ENCODE measurements at regions not wholly inside any gene's neighbourhood (a gene's known extent, or its start where the extent isn't known, plus 50 kb on each side); places are given as distances from the start of the nearest gene placed in this dataset.

DNA sequence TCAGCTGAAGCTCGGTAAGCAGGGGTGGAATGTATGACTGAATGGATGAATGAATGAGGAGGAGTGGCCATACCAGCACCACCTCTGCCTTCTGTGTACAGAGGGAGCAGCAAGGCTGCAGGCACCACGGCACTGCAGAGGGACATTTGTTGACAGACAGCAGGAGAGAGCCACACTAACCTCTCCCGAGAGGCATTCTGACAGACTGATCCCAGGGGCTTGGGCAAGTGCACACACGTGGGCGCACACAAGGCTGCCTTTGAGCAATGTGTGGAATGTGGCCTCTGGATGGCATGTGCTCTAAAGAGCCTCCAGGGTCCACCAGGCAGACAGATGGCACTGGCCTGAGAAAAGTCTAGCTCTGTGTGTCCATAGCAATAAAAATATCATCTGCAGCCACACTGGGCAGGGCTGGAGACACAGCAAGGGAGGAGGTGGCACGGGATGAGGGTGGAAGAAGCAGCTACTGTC is 111.8 kb downstream of the ACTL7B start (continued):
- TF ChIP-seq, protein P1, sequence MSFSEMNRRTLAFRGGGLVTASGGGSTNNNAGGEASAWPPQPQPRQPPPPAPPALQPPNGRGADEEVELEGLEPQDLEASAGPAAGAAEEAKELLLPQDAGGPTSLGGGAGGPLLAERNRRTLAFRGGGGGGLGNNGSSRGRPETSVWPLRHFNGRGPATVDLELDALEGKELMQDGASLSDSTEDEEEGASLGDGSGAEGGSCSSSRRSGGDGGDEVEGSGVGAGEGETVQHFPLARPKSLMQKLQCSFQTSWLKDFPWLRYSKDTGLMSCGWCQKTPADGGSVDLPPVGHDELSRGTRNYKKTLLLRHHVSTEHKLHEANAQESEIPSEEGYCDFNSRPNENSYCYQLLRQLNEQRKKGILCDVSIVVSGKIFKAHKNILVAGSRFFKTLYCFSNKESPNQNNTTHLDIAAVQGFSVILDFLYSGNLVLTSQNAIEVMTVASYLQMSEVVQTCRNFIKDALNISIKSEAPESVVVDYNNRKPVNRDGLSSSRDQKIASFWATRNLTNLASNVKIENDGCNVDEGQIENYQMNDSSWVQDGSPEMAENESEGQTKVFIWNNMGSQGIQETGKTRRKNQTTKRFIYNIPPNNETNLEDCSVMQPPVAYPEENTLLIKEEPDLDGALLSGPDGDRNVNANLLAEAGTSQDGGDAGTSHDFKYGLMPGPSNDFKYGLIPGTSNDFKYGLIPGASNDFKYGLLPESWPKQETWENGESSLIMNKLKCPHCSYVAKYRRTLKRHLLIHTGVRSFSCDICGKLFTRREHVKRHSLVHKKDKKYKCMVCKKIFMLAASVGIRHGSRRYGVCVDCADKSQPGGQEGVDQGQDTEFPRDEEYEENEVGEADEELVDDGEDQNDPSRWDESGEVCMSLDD (CRISPR knock-in tag; IDR thresholded peaks at IDR 0.05; ENCODE audit: borderline replicate concordance) = no peak
- TF ChIP-seq, protein P2, sequence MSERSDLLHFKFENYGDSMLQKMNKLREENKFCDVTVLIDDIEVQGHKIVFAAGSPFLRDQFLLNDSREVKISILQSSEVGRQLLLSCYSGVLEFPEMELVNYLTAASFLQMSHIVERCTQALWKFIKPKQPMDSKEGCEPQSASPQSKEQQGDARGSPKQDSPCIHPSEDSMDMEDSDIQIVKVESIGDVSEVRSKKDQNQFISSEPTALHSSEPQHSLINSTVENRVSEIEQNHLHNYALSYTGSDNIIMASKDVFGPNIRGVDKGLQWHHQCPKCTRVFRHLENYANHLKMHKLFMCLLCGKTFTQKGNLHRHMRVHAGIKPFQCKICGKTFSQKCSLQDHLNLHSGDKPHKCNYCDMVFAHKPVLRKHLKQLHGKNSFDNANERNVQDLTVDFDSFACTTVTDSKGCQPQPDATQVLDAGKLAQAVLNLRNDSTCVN (CRISPR knock-in tag; IDR thresholded peaks at IDR 0.05; ENCODE audit: borderline replicate concordance) = no peak
- TF ChIP-seq MAFK (conservative IDR thresholded peaks at IDR 0.05 in 1 of 2, IDR thresholded peaks at IDR 0.05 in 1 of 2; ENCODE audit: low read length in 2 of 2) (no peak), ARHGAP35 (CRISPR knock-in tag; IDR thresholded peaks at IDR 0.05; ENCODE audit: borderline replicate concordance) (no peak), NFE2L2 (IDR thresholded peaks at IDR 0.05; ENCODE audit: low read length) (no peak), SRF (IDR thresholded peaks at IDR 0.05; ENCODE audit: low read depth, low read length) (no peak), AHR (CRISPR knock-in tag; IDR thresholded peaks at IDR 0.05) (no peak), ZNF83 (CRISPR knock-in tag; IDR thresholded peaks at IDR 0.05; ENCODE audit: borderline replicate concordance) (no peak), HES4 (CRISPR knock-in tag; IDR thresholded peaks at IDR 0.05; ENCODE audit: borderline replicate concordance) (no peak), TEAD2 (CRISPR knock-in tag; IDR thresholded peaks at IDR 0.05) (no peak), FIP1L1 (IDR thresholded peaks at IDR 0.05; ENCODE audit: borderline replicate concordance, insufficient read depth, low read depth, low read length) (no peak), ZNF30 (CRISPR knock-in tag; IDR thresholded peaks at IDR 0.05) (no peak)
- TF ChIP-seq, protein P3, sequence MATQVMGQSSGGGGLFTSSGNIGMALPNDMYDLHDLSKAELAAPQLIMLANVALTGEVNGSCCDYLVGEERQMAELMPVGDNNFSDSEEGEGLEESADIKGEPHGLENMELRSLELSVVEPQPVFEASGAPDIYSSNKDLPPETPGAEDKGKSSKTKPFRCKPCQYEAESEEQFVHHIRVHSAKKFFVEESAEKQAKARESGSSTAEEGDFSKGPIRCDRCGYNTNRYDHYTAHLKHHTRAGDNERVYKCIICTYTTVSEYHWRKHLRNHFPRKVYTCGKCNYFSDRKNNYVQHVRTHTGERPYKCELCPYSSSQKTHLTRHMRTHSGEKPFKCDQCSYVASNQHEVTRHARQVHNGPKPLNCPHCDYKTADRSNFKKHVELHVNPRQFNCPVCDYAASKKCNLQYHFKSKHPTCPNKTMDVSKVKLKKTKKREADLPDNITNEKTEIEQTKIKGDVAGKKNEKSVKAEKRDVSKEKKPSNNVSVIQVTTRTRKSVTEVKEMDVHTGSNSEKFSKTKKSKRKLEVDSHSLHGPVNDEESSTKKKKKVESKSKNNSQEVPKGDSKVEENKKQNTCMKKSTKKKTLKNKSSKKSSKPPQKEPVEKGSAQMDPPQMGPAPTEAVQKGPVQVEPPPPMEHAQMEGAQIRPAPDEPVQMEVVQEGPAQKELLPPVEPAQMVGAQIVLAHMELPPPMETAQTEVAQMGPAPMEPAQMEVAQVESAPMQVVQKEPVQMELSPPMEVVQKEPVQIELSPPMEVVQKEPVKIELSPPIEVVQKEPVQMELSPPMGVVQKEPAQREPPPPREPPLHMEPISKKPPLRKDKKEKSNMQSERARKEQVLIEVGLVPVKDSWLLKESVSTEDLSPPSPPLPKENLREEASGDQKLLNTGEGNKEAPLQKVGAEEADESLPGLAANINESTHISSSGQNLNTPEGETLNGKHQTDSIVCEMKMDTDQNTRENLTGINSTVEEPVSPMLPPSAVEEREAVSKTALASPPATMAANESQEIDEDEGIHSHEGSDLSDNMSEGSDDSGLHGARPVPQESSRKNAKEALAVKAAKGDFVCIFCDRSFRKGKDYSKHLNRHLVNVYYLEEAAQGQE (IDR thresholded peaks at IDR 0.05; ENCODE audit: borderline replicate concordance in 1 of 2, low read depth in 1 of 2, low read length in 2 of 2) = no peak
- TF ChIP-seq, protein P4, sequence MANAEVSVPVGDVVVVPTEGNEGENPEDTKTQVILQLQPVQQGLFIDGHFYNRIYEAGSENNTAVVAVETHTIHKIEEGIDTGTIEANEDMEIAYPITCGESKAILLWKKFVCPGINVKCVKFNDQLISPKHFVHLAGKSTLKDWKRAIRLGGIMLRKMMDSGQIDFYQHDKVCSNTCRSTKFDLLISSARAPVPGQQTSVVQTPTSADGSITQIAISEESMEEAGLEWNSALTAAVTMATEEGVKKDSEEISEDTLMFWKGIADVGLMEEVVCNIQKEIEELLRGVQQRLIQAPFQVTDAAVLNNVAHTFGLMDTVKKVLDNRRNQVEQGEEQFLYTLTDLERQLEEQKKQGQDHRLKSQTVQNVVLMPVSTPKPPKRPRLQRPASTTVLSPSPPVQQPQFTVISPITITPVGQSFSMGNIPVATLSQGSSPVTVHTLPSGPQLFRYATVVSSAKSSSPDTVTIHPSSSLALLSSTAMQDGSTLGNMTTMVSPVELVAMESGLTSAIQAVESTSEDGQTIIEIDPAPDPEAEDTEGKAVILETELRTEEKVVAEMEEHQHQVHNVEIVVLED (CRISPR knock-in tag; IDR thresholded peaks at IDR 0.05; ENCODE audit: borderline replicate concordance) = no peak
- TF ChIP-seq, protein P5, sequence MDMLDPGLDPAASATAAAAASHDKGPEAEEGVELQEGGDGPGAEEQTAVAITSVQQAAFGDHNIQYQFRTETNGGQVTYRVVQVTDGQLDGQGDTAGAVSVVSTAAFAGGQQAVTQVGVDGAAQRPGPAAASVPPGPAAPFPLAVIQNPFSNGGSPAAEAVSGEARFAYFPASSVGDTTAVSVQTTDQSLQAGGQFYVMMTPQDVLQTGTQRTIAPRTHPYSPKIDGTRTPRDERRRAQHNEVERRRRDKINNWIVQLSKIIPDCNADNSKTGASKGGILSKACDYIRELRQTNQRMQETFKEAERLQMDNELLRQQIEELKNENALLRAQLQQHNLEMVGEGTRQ (IDR thresholded peaks at IDR 0.05; ENCODE audit: low read depth, low read length) = no peak; the same call in 1 of the 2 replicates
- TF ChIP-seq, protein P5 (CRISPR knock-in tag; IDR thresholded peaks at IDR 0.05; ENCODE audit: borderline replicate concordance) = no peak
- TF ChIP-seq, protein P6, sequence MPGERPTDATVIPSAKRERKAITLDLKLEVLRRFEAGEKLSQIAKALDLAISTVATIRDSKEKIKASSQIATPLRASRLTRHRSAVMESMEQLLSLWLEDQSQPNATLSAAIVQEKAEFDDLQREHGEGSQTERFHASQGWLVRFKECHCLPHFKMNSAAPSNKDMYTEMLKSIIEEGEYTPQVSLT (CRISPR knock-in tag; IDR thresholded peaks at IDR 0.05; ENCODE audit: borderline replicate concordance, low read depth) = no peak

All from HepG2 (cell line).